OCI-LY3 (cell line): ENCODE measurements at regions not wholly inside any gene's neighbourhood (a gene's known extent, or its start where the extent isn't known, plus 50 kb on each side); places are given as distances from the start of the nearest gene placed in this dataset.

ENCODE experiments used
- CTCF ChIP-seq: fragments of 200-600, 300-600 bp; sonication (generic); IDR thresholded peaks from 2 replicates; pipeline ENCODE4 v1.5.1; 2014; ENCODE audit warnings: antibody characterized with exemption, low read length, low read depth
- EZH2phosphoT487 ChIP-seq: fragments of 200-600 bp; shearing (Covaris generic); IDR thresholded peaks from 2 replicates; pipeline ENCODE4 v1.6.1; 2018; ENCODE audit warnings: antibody characterized with exemption, mixed run types, low read depth

DNA sequence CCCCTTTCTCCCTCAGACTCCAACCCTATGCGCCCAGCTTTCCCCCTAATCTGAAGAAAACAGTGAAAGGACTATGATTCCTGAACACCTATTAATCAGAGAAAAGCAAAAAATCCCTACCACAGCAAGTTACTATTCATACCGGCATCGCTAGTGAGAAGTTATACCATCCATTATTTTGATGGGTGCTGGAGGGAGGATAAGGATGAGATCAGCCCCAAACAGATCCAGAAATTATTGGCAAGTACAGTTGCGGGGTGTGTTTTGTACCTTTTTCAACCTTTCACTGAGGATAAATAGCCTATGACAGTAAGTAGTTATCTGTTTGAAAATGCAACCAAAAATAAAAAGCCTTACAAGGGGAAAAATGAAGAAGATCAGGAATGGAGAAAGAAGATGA is 59.9 kb upstream of the ADAMTS9 start:
- TF ChIP-seq CTCF (no peak), EZH2phosphoT487 (no peak)
